Endothelial cell (in vitro differentiated cells): ENCODE measurements at regions not wholly inside any gene's neighbourhood (a gene's known extent, or its start where the extent isn't known, plus 50 kb on each side); places are given as distances from the start of the nearest gene placed in this dataset.

Source experiments
- DNase-seq: peaks from one replicate; pipeline ENCODE4 v3.0.0; 2021; ENCODE audit warnings: low spot score
- H3K27ac Mint-ChIP-seq: one replicate; pipeline ENCODE4 v1.8.0; 2021; ENCODE audit warnings: mixed read lengths, inconsistent platforms; ENCODE audit not compliant: unreplicated experiment
- H3K27me3 Mint-ChIP-seq: one replicate; pipeline ENCODE4 v1.8.0; 2021; ENCODE audit warnings: mild to moderate bottlenecking, moderate library complexity, mixed read lengths, inconsistent platforms; ENCODE audit not compliant: unreplicated experiment
- H3K36me3 Mint-ChIP-seq: one replicate; pipeline ENCODE4 v1.8.0; 2021; ENCODE audit warnings: mild to moderate bottlenecking, low read depth, mixed read lengths, inconsistent platforms; ENCODE audit not compliant: unreplicated experiment
- H3K4me1 Mint-ChIP-seq: one replicate; pipeline ENCODE4 v1.8.0; 2021; ENCODE audit warnings: mild to moderate bottlenecking, mixed read lengths, inconsistent platforms; ENCODE audit not compliant: unreplicated experiment
- H3K4me3 Mint-ChIP-seq: one replicate; pipeline ENCODE4 v1.8.0; 2021; ENCODE audit warnings: mild to moderate bottlenecking, mixed read lengths, inconsistent platforms; ENCODE audit not compliant: unreplicated experiment
- H3K9me3 Mint-ChIP-seq: one replicate; pipeline ENCODE4 v1.8.0; 2021; ENCODE audit warnings: mixed read lengths, inconsistent platforms; ENCODE audit not compliant: unreplicated experiment
- TF ChIP-seq, protein P1 (sequence below): fragments of 200-600 bp; sonication (generic); IDR thresholded peaks from one replicate; pipeline ENCODE4 v1.5.0; 2021; ENCODE audit warnings: antibody characterized with exemption; ENCODE audit not compliant: unreplicated experiment

DNA sequence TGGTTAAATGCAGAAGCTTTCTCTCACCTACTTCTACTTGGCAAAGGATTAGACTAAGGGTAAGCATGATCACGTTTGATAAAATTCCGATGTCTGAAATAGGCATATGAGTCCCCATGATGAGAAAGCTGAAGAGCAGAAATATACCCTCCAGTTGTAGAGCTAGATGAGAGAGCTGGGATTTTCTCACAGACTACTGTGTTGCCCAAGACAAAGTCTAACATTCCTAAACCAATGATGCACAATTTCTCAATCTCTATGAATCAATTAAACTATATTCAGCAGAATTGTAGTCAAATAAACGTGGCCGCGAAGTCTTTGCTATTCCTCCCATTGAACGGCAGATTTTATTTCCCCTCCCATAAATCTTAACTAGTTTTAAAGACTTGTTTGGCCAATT is 699.2 kb downstream of the KCNT2 start:
- TF ChIP-seq, protein P1, sequence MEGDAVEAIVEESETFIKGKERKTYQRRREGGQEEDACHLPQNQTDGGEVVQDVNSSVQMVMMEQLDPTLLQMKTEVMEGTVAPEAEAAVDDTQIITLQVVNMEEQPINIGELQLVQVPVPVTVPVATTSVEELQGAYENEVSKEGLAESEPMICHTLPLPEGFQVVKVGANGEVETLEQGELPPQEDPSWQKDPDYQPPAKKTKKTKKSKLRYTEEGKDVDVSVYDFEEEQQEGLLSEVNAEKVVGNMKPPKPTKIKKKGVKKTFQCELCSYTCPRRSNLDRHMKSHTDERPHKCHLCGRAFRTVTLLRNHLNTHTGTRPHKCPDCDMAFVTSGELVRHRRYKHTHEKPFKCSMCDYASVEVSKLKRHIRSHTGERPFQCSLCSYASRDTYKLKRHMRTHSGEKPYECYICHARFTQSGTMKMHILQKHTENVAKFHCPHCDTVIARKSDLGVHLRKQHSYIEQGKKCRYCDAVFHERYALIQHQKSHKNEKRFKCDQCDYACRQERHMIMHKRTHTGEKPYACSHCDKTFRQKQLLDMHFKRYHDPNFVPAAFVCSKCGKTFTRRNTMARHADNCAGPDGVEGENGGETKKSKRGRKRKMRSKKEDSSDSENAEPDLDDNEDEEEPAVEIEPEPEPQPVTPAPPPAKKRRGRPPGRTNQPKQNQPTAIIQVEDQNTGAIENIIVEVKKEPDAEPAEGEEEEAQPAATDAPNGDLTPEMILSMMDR: no peak
- Mint-ChIP-seq H3K9me3 (no peaks in the 10 kb centered on the region), H3K4me3 (no peak overlapping the region), H3K36me3 (no peaks in the 10 kb centered on the region), H3K27me3 (no peaks in the 10 kb centered on the region), H3K4me1 (no peaks in the 10 kb centered on the region), H3K27ac (no peak overlapping the region)
- no peak for DNase-seq

DNA sequence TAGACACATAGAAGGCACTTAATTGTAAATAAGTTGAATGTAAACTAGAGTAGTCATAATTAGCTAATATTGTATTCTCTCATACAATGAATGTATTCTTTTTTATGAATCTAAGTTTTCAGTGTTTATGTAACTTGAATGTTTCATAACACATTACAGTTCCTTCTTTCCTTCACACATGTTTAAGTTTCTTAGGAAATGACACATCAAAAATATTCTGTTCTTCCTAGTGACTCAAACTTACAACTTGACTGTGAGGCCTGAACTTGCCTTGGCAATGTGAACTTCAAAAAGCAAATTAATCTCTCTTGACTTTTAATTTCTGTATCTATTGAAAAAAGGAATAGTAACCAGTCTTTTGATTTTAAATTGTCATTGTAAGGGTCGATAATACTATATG is 700.1 kb downstream of the KCNT2 start:
- Mint-ChIP-seq H3K9me3 (no peaks in the 10 kb centered on the region), H3K27me3 (no peaks in the 10 kb centered on the region), H3K4me1 (no peaks in the 10 kb centered on the region), H3K36me3 (no peaks in the 10 kb centered on the region), H3K4me3 (no peak overlapping the region), H3K27ac (no peak overlapping the region)
- TF ChIP-seq, protein P1: no peak
- DNase-seq: no peak

DNA sequence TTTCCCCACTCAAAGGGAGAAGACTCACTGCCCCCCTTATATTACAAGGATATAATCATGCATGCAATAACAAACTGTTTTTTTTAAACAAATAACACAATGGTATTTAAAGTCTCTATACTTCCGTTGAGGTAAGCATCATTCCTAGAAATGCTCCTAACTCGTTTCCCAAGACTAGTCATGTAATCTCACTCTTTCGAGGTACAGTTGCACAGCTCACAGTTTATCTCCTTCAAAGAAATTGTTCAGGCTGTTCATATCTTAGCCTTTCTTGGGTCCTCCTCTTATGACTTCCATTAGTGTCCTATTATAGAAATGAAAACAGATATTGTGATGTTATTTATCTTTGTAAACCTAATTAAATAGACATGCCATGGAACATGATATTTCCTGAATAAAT is 705.0 kb downstream of the KCNT2 start:
- TF ChIP-seq, protein P1: no peak
- H3K27me3 Mint-ChIP-seq: no peaks in the 10 kb centered on the region
- H3K36me3 Mint-ChIP-seq: no peaks in the 10 kb centered on the region
- H3K4me1 Mint-ChIP-seq: peaks cover 10% of the 10 kb centered on the region
- H3K4me3 Mint-ChIP-seq: no peak overlapping the region
- no peak overlapping the region for H3K27ac Mint-ChIP-seq
- H3K9me3 Mint-ChIP-seq: no peaks in the 10 kb centered on the region
- DNase-seq: no peak

DNA sequence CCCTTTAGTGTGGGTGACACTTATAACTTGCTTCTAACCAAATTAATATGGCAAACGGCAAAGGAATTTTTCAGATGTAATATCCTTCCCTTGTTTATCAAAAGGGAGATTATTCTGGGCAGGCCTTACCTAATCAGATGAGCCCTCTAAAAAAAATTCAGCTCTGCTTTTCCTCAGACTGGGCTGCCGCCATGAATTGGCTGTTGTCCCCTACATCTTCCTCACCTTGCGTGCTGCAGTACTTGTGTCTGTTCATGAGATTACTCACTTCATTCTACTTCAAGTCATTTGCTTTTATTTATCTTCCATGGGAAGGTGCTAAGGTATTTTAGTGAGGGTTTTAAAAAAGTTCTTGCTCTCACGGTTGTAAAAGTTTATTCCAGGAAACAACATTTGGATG is 705.5 kb downstream of the KCNT2 start:
- no peaks in the 10 kb centered on the region for H3K27me3 Mint-ChIP-seq
- H3K9me3 Mint-ChIP-seq: no peaks in the 10 kb centered on the region
- peaks cover 14% of the 10 kb centered on the region for H3K4me1 Mint-ChIP-seq
- DNase-seq: no peak
- H3K4me3 Mint-ChIP-seq: no peak overlapping the region
- TF ChIP-seq, protein P1: no peak
- no peak overlapping the region for H3K27ac Mint-ChIP-seq
- H3K36me3 Mint-ChIP-seq: no peaks in the 10 kb centered on the region

DNA sequence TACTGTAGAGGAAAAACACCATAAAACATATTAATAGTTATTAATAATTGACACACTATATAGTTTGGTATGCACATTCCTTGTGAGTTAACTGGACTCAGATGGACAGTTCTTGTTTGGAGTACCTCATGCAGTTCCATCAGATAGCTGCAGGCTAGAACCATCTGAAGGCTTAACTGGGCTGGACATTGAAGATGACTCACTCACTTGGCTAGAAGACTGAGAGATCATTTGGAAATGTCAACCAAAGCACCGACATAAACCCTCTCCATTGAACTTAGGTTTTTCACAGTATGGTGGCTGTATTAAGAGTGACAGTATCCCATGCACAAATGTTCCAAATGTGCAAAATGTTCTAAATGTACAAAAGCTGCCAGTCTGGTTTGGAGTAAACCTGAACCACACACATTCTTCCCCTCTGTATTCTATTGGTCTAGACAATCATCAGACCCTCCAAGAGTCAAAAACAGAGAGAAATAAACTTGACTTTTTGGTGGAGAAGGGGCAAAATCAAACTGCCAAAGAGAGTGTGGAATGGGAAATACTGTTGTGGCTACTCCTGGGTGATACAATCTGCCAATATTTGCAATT is 708.4 kb downstream of the KCNT2 start:
- H3K36me3 Mint-ChIP-seq: no peaks in the 10 kb centered on the region
- H3K4me3 Mint-ChIP-seq: no peak overlapping the region
- H3K27me3 Mint-ChIP-seq: peaks cover 3% of the 10 kb centered on the region
- no peaks in the 10 kb centered on the region for H3K9me3 Mint-ChIP-seq
- H3K27ac Mint-ChIP-seq: peak overlapping the region; percentile 14
- TF ChIP-seq, protein P1: no peak
- no peak for DNase-seq
- peaks cover 14% of the 10 kb centered on the region for H3K4me1 Mint-ChIP-seq
